Brain pericyte (primary cell): ENCODE measurements at regions not wholly inside any gene's neighbourhood (a gene's known extent, or its start where the extent isn't known, plus 50 kb on each side); places are given as distances from the start of the nearest gene placed in this dataset.

Experiments used
- DNase-seq: peaks from one replicate; pipeline ENCODE4 v3.0.0-alpha.2; 2012; ENCODE audit warnings: low read depth, low spot score

DNA sequence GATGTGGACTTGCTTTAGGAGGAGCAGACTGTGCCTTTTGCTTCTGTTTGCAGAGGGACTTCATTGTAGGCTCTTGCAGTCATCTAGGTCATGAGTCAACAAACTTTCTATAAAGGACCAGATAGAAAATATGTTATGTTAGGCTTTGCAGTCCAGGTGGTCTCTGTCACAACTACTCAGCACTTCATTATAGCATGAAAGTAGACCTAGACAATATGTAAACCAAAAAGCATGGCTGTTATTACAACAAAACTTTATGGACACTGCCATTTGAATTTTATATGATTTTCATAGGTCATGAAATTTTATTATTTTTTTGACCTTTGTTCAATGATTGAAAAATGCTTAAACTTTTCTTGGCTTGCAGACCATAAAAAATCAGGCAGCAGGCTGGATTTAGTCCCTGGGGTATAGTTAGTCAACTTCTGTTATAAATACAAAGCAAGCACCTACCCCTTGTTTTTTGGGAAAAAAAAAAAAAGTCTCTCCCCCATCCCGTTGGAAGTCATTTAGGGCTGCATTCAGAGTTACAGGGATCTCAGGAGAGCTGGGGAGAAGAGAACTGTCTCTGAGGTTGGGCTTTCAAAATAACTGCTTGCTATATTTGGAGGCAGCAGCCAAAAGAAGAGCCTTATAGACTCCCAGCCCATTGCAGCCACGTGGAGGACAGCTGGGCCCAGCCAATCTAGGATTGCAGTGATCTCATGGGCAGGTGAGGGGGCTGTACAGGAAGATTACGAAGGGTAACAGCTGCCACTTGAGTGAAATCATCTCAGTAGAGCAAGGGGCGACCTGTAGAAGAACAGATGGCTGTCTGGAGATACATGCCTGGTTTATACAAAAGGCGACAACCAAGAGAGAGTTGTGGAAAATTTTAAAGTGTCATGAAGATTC lies 136.6 kb upstream of the TNC start:
- DNase-seq = no peak

DNA sequence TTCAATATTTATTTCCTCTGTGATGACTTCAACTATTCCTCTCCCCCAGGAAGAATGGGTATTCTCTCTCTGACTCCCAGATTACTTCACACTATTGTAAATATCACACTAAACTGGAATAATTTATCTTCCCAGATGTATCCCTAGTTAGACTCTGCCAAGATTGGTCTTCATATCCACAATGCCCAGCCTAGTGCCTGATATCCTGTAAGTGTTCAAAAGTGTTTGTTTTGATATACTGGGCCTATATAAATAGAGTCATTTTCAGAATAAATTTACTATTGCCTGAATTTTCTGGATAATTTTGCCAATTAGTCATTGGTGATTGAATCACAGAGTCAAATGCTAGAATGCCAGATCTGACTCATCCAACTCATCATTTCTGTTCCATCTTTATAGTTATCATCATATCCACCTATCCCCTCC lies 143.7 kb upstream of the TNC start:
- no peak for DNase-seq

DNA sequence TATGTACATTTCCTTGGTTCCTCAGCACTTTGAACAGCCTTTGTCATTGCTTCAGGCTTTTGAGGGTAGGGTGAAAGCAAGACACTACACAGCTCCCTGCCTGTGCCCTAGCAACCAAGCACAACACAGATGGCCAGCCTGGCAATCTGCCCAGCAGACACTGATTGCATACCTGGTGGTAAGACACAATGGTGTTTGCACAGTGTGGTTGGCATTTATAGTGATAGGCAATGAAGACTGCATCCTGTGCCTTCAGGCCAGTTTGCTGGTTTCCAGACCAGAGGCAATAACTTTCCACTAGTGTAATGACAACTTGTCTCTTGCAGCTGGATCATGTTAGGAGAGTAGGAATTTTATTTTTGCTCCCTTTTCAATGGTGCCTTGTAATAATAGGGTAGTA lies 144.5 kb upstream of the TNC start:
- DNase-seq = no peak

DNA sequence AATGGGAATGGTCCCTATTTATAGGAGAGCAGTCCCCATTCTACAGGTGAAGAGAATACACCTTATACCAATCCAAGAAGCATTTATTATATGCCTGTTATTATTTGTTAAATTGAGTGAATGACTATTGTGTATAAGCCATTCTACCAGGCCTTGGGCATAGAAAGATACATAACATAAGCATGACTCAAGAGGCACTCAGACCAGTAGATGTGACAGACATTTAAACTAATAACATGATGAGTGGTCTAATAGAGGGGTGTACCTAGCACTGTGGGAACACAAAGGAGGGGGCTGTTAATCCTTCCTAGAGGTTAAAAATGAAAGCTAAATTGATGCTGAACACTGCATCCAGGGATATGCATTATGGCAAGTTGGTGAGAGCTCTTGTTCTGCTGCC lies 145.0 kb upstream of the TNC start:
- DNase-seq = no peak

DNA sequence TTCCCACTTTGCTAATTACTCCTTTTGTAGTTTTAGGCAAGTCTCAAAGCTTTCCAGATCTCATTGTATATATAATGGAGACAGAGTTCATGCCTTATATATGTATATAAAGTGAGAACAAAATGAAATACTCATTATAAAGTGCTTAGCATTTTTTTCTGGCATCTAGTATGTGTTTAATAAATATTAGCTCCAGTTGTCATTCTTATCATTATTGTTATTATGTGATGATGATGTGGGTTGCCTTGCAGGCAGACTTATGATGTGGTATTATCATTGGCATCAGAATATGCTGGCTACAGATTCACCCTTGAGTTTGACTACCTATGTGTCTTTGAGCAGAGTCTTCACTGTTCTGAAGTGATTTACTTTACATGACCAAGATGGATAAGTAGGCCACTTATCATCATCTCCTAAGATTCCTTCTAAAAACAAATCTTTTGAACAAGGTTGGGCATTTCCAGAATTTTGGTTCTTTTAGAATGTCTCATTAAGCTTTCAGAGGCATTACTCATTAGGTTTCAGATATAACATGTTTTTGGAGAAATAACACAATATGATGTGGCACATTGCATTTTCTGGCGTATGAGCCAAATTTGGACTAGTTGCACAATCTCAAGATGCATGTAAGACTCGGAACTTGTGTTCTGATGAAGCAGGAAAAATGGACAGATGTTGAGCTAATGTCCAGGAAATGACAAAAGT lies 145.6 kb upstream of the TNC start:
- DNase-seq = no peak

DNA sequence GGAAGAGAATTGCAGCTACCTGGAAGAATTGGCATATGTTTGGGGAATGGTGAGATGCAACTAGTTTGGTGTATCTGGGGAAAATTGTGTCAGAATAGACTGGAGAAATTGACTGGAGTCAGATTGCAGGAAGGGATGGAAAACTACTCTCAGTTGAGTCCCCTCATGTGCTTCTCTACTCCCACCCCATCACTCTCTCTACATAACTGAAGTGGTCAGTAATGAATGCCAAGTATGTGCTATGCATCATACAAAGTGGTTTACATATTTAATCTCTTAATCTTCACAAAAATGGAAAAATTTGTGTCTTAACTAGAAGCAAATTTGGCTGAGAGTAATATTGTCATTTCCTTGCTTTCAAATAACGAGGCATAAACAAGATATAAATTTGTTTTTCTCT lies 146.4 kb upstream of the TNC start:
- no peak for DNase-seq

DNA sequence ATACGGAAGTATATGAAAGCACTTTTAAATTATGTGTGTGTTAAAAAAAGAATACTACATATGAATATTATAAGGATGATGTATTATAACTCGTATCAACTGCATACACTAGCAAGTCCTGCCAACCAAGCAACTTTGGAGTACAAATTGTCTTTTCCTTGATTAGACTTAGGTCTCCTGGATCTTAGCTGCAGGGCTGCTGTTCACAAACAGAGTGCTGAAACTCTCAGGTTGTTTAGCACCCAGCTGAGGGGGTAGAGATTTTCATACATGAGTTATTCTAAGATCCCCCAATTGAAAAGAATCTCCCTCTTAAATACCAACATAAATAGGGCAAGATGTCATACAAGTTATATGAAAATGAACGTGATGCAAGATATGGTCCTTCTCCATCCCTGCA lies 149.8 kb upstream of the TNC start:
- DNase-seq = no peak

DNA sequence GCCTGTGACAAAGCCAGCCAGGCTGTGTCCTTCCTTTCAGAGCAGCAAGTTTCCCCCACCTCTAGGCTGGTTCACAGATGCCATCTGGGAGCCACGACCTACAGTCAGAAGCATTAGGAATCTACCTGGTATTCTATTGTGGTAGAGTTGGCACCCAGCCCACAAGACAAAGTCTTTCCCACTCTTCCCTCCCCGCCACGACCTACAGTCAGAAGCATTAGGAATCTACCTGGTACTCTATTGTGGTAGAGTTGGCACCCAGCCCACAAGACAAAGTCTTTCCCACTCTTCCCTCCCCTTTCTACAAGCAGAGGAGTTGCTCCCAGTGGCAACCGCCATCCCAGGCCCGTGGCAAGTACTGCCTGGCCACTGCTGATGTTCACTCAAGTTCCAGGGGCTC lies 157.8 kb upstream of the TNC start:
- no peak for DNase-seq

DNA sequence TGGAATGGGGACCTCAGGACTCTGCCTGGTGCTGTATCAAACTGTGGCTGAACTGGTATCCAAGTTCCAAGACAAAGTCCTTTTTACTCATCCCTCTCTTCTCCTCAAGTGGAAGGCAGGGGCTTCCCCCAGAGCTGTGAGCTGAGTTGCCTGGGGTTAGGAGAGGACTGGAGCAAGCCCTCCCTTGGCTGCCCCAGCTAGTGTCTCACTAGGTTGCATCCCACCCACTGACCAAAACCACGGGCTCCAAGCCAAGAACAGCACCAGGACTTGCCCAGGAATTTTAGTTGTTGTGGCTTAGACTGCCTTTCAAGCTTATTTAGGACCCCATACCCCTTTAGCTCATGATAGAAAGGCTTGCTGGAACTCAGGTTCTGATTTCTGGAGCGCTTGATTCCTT lies 158.7 kb upstream of the TNC start:
- no peak for DNase-seq

DNA sequence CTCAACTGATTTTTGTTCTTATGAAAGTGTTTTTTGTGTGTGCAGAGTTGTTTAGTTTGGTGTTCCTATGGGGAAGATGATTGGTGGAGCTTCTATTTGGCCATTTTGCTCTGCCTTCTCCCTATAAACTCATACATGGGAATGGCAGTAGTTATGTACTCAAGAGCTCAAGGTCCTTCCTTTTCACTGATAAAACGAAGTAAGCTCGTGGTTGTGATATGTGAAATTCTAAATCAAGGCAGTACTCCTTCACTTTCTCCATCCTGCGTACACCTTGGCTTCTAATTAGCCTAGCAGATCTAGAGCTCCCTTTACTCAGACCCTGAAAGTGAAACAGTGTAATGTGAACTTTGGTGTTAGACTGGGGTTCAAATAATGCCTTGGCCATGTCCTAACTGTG lies 159.3 kb upstream of the TNC start:
- DNase-seq = no peak

DNA sequence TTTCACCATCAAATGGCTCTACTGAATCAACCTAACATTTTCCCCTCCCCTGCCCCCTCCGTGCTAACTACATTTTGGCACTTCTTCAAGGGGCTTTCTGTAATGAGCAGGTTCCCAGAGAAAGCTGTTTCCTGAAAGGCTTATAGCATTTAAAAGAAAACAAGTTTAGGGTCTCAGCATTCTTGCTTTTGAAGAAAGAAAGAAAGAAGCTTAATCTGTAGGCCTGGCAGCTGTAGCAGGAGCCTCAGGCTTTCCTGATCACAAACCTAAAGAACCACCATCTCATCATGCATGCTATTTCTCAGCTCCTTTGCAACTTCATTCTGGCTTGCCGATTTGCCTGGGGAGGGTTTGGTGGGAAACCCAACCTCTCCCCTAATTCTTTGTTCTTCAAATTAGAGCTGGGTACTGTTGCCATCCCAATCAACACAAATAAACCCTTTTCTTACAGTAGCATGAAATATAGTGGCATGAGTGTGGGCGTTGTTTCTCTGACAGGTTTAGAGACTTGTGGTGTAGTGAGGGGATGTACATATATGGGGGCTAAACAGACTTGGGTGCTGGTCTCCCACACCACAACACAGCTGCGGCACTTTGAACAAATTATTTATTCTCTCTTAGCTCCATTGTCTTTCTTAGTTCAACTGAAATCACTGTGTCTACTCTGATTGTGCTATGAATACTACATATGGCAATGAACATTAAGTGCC lies 160.5 kb upstream of the TNC start:
- no peak for DNase-seq

DNA sequence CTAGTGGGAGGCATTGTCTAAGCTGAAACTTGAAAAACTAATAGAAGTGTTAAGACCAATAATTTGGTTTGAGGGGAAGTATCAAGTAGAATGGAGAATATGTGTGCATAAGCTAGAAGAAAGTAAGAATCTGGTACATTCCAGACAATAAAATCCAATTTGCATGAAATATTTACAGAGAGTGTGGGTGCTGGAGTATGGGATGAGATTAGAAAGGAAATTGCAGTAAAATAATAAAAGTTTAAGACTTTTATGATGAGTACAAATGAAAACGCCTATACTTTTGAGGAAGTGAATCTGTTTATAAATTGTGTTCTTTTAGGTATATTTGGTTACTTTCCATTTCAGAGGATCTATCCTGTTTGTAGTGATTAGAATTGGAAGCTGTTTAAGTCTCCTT lies 165.4 kb upstream of the TNC start:
- DNase-seq = no peak

DNA sequence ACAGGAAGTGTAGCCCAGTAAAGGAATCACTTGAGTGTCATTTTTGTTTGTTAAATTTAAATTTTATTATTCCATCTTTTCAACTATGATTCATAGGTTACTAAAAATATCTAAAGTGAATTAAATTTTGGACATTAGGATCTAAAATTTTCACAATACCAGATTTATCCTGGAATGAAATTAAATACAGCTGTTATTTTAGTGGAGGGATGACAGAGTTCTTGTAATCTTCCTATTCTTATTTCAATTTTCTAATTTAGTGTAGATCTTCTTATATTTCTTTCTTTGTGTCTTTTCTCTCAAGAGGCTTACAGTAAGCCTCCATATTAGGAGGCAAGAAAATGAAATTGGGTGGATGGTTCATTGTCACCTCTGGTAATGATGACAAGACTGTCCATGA lies 167.9 kb upstream of the TNC start:
- DNase-seq = no peak

DNA sequence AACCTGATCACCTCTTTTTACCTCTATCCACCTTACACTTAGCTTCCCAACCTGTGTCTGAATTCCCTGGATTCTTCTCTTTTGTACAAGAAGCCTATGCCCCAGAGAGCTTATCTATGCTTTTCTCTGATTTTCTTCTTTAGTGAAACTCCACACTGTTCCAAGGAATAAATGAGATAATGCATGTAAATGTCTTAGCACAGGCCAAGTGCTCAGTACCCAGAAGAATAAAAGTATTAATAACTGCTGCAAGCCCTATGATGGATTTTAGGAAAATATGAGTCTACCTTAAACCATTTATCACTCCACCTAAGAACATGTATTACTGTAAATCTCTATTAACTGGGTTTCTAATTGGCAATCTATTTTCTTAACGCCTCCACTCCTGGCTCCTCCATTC lies 168.5 kb upstream of the TNC start:
- DNase-seq = no peak

DNA sequence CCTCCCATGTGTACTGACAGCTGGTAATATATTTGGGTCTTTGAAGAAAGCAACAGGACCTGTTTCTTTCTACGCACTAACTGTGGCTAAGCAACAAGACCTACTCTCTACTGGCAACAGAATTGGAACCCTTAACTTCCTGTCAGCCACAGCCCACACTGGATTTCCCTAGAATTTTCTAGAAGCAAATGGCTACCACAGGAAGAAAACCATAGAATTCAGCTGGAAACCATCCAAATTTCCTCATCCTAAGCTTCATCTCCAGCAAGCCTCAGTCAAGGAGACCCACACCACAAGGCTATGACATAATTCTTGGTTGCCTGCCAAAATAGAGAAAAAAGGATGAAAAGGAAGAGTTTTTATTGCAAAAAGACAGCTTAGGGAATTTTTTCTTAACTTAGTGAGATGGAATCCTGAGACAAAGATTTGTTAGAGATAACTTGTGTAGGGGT lies 171.8 kb upstream of the TNC start:
- DNase-seq = no peak

DNA sequence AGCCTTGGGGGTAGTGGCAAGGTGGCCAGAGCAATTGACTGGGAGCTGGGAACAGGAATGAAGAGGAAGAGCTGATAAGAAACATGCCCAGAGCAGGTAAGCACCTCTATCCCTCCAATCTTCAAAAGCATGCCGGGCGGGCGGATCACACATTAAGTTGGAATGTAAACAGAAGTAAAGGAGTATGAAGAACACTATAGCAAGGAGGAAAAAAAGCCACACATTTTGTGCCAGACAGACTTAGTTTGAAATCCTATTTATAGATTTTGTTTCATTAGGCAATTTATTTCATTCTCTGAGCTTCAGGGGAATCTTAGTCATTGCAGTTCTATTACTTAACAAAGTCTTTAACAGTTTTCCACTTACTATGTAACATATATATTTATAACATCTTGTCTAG lies 173.9 kb upstream of the TNC start:
- no peak for DNase-seq

DNA sequence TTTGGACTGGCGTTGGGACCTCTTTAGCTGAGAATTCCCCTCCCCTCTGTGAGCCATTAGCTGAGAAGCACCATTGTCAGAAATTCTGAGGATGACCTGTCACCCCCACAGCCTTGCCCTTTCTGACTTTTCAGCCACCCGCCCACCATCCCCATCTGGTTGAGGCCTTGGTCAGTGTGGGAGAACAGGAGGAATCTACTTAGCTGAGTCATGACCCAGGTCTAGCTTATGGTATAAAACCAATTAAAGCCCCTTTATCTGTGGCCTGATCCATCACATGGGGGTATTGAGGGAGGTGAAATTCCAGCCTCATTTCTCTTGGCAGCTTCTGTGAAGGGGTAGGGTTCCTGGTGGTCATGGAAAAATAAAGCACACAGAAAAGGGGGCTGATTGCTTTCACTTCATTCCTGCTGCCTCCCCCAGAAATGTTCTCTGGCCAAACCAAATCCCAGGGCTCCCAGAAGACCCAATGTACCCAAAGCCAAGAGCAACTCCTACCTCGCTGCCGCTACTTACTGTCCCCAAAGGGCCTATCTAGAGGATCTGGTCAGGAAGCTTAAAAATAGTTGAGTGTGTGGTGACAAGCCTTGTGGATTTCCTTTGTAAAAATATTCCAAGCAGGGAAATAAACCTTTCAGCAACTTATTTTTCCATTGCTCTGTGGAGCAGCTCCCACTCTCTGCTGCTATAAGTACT lies 174.8 kb upstream of the TNC start:
- no peak for DNase-seq

DNA sequence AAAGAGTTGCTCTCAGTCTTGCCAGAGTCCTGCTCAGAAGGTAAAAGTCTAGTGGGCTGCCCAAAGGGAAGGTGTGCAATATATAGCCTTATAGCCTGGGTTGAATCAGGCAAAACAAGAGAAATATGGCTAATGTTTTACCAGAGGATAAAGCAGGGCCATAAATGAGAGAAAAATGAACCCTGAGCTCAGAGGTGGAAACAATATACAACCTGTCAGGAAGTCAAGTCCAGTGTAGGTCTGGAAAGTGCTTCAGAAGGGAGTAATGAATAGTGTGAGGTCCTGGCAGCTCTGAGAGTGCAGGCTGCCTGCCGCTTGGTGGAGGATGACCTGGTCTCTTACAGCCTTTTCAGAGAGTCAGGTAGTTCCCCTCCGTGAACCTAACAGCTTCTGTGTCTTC lies 177.8 kb upstream of the TNC start:
- DNase-seq = no peak

DNA sequence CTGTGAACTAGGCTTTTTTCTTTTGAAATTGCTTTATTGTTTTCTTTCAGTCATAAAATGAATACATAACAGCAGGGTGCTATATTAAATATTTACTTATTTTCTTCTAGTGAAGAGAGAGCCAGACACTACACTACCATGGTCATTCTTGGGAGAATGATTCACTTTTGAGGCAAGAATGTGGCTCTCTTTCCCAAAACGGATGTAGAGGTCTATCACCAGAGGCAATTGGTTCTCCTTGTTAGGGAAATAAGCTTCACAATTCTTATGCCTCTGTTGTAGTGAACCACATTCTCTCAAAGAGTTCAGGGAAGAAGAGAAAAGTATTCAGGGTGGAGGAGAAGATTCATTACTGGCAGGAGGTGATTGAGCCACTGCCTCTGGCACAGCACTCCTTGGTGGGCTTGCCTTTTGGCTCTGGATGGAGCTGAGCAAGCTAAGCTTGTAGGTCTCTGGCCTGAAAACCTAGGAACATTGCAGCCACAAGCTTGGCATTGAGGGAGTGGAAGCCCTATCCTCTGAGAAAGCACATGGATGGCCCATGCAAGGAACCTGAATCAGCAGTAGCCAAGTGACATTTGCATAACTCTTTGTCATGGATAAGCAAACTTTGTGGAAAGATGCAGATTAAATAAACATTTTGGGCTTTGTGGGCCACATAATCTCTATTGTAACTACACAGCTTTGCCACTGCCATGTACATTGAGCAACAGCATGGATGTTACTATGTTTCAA lies 179.0 kb upstream of the TNC start:
- DNase-seq = no peak

DNA sequence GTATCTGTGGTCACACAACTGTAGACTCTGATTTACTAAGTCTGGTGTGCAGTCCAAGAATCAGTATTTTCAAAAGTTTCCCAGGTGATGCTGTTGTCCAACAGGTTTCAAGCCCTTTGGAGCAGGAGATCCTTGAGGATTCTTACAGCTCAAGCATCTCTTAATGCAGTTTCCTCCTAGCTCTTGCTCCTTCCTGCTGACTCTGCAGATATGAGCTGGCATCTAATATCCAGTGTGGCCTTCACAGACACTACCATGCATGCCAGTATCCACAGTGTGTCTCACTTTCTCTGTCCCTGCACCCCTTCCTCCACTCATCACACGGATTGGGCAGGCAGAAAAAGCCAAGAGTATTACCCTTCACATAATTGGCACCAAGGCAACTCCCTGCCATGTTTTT lies 182.2 kb upstream of the TNC start:
- no peak for DNase-seq

DNA sequence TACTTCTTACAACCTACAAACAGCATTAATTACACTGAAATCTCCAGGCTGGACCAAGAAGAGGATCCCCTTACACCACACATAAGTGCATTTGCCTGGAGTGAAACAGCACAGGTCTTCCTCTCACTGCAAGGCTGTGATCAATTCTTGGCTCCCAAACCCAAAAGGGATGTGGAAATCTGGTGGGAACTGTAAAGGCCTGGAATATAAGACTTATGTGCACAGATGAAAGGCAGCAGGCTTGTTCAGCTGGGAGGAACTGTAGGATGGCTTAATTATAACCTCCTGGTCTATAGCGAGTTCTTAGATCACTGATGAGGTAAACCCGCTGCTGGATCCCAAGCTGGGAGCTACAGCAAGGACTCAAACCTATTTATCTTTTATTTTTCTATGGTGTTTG lies 182.9 kb upstream of the TNC start:
- no peak for DNase-seq
